ENCODE measurements at regions not wholly inside any gene's neighbourhood (a gene's known extent, or its start where the extent isn't known, plus 50 kb on each side); places are given as distances from the start of the nearest gene placed in this dataset.
"Not testable (repeated sequence)": the region's sequence is repeated elsewhere in the genome, so short reads cannot be mapped to it uniquely, and the experiment has no call there.

DNA sequence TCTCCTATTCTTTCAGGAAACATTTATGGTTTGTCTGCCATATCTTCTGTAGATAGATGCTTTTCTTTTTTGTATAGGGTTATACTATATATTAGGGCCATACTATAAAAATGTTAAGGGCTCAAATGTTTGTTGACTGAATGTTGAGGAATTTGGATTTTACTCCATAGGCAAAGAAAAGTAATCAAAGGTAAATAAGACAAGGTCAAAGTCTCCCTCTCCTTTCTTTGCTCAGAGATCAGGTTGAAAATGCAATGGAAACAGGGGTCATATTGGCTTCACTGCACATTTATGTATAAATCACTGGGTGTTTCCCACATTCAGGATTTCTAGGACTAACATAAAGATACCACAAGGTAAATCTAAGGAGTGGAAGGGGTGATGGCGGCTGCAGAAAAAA lies 291.4 kb upstream of the FZD8 start:
- DNase-seq (ENCODE audit: low spot score), result no peak

DNA sequence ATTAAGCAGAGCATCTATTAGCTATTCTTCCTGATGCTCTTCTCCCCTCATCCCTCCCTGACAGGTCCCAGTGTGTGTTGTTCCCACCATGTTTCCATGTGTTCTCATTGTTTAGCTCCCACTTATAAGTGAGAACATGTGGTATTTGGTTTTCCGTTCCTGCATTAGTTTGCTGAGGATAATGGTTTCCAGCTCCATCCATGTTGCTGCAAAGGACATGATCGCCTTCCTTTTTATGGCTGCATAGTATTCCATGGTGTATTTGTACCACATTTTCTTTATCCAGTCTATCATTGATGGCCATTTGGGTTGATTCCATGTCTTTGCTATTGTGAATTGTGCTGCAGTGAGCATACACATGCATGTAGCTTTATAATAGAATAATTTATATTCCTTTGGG lies 287.9 kb upstream of the FZD8 start:
- not testable (repeated sequence) for DNase-seq (ENCODE audit: low spot score)

DNA sequence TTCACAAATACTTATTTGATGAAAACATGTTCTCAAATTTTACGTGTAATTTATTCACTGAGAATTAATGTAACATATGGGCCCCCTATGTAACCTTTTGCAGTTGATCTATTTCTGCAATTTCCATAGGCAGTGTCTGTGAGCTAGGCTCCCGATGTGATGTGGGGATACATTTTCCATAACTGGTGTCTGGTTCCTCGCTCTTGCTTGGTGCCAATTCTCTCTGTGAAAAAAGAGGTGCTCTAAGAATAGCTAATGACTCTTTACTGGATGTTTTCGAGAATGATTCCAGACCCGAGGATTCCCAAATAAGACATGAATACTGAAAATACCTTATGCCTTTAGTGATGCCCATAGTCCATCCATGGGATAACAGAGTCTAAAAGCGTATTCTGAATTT lies 286.7 kb upstream of the FZD8 start:
- no peak for DNase-seq (ENCODE audit: low spot score)

DNA sequence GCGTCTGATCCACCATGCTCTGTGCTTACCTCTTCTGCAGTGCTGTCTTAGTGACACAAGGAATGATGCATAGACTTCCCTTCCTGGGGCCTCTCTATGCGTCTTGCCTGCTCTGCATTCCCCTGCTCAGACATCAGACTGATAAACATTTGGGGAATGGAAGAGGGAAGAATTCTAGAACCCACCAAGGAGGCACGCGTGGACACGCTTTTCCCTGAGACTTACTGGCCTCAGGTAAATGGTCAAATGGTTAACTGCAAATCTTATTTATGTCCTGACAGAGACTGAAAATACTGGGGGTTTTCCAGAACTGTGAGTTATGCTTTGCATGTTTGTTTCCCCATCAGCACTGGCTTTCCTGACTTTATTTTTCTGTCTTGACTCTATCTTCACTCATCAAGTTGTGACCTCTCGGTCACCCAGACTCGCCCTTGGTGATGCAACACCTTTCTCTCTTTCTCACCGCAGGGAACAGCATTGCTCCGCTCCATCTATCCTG lies 285.9 kb upstream of the FZD8 start:
- no peak for DNase-seq (ENCODE audit: low spot score)

DNA sequence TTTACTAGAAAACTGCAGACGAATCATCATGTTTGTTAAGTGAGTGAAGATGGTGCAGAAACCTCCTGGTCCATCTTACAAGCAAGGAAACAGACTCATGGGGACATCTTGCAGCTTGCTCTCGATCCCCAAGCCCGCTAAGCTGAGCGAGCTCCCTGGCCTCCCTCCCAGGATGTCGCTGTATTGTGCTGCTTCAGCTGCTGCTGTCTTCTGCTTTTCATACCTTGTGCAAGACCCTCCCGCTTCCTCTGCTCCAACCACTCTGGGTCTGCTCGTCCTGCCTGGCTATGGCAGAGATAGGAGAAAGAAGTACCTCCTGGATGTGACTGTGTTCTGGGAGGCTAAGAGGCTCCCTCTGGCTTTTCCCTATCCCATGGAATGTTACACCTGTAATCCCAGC lies 285.2 kb upstream of the FZD8 start:
- DNase-seq (ENCODE audit: low spot score), result no peak

DNA sequence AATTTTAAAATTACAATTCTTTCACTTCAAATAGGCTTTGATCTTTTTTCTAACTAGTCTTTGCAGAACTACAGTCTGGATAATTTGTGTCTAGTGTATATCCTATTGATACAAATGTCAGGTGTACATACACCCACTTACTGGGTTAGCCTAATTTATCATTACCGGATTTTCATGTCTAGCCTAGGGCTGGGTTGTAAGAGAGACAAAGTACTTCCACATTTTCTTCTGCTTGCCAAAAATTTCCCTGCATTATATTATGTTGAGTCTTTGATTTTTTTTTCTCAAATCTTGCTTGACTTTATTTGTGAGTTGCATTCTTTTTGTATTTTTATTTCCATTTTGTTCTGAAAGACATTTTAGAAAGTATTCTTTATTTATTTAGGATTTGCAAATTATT lies 284.8 kb upstream of the FZD8 start:
- DNase-seq (ENCODE audit: low spot score), result no peak

DNA sequence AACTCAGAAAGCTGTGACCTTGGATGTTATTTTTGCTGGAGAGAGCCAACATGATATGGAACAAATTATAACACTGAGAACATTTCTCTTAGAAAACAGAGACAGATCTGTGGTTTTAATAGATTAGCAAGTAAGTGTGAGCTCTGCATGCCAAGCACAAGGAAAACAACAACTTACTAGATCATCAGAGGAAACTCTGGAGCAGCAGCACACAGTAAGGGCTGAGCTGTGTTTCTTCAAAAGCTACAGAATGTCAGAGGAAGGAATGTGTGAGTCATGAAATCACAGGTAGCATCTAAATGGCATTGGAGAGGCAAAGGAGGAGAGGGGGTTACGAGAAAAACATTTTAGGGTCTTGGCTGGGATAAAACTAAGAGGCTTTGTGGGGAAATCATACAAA lies 283.4 kb upstream of the FZD8 start:
- DNase-seq (ENCODE audit: low spot score), result no peak

DNA sequence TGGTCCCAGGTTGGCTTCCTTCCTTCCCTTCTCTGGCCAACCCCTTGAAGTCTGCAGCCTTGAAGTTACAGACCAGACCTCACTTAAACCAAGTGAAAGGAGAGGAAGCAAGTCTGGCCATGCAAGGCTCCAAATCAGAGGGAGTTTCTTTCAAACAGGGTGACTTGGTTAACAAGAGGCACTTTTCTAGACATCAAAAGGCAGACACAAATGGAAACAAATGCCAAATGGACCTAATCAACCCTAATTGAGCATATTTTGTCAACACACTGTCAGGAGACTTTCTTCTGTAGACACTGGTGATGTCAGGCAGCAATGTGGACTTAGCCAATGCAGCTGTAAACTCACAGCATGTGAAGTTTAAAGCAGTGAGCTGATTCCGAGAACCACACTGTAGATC lies 282.7 kb upstream of the FZD8 start:
- no peak for DNase-seq (ENCODE audit: low spot score)

DNA sequence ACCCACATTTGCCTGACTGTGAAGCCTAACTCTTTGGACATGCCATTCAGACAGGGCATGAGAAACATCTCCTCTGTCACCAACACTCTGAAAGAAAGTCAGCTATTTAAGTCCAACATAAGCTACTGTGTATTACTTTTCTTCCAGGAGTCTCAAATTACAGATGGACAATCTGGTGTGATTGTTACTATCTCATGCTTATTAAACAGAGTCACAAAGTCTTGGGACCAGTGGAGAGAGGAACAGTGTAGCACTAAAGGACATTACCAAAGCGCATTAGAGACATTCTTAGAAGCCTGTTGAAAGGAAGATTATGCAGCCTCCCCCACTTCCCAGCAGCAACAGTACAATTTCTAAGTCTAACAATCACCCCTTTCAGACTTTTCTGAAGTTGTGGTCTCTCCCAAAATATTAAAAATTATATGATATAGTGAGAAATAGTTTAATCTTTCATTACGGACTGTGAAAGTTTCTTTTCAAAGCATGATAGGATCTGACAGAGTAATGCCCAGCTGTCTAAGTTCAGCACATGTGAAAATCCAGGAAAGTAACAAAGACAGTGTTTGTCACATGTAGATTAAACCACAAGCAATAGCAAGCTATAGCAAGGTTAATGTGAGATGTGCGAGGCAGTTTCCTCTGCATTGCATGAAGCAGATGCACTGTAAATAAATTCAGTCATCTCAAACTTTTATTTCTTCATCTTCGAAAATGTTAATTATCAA lies 280.9 kb upstream of the FZD8 start:
- no peak for DNase-seq (ENCODE audit: low spot score)

DNA sequence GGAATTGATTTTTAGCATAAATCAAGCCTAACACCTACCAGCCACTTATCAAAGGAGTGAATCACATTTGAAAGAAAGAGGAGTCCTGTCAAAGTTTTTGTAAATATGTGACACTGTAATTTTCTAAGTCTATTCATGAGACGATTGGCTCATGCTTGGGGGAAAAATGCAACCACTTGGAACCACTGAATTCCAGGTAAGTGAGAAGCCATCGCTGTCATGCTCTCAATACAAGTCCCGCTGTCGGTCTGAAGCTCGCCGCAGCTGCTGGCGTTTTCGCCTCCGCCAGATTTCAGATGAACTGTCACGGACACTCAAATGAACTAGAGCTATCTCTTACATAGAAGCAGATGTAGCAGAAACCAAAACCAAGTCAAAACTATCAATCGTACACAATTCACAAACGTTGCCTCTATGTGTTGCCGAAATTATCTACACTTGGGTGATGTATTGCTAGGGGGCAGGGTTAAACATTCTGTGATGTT lies 279.8 kb upstream of the FZD8 start:
- DNase-seq (ENCODE audit: low spot score), result no peak

DNA sequence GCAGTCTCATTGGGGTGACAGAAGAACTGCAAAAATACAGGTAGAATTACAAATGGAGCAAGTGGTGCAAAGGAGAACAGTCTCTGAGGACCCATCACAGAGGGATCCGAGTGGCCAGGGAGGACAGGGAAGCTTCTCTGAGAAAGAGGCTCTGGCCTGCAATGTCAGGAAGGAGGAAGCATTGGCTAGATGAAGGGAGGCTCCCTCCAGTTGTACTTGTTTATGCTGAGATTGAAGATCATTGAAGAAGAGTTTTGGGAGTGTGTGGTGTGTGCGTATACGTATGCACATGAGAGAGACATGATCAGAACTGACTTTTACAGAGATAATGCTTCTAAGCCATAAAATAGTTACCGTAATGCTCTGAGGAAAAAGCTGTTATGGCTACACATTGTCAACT lies 274.7 kb upstream of the FZD8 start:
- DNase-seq (ENCODE audit: low spot score), result no peak

DNA sequence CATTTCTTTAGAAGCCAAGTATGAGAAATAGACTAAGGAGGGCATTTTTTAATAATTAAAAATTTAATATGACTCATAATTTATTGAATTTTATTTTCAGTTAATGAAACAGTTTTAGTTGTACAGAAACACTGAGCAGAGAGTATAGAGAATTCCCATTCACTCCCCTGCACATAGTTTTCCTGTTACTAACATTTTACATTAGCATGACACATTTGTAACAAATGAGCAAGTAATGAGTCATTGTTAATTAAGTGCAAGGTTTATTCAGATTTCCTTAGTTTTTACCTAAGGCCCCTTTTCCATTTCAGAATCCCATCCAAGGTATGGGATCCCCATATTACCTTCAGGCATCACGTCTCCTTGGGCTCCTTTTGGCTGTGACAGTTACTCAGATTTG lies 271.5 kb upstream of the FZD8 start:
- no peak for DNase-seq (ENCODE audit: low spot score)

DNA sequence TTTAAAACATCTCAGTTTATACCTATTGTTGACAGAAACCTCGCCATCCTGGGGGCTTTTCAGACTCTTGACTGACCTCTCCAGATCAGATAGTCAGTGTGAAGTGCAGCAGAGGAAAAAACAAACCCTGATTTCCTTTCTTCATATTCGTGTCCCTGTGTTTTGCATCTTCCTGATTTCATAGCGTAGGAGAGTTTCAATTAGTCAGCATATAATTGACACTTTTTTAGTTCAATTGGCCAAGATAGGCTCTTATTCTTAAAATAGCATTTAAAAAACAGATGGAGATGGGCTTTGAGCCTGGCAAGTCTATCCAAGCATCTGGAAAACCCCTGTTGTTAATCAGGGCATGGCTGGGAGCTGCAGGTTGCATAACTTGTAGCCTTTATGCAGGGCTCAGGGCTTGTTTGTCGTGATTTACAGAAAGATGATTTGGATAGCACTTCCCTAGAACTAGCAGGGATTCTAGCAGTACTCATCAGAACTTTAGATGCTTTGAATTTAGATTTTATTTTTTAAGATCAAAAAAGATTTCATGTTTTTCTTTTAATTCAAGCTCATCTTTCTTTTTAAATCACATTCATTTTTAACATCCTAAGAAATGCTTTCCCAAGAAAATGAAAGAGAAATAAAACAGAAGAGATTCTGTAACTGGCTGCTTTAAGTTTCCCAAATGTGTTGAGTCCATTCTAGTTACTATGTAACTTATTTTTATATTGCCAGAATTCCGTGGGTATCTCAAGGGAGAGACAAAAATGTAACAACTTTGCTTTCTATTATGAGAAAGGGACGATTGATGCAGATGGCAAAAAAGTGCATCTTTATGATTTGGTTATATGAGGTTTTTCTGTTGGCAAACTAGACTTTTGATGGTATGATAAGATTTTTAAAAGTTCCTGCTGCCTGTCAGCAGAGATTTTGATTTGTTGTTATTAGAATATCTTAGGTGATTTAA lies 270.8 kb upstream of the FZD8 start:
- DNase-seq (ENCODE audit: low spot score), result no peak

DNA sequence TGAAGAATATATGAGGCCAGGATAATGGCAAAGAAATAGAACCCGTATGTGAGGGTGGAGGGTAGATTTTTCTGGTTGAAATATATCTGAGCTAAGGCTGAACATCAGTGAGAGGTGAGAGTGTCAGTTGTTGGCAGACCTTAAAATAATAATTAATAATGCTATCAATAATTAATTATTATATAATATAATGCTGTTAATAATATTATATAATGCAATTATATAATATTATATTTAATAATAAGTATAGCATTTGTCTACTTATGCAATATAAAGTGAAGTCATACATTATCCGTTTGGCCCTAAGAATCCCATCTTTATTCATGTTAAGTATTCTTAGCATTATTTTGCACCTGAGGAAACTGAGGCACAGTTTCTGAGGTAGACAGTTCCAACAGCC lies 269.9 kb upstream of the FZD8 start:
- DNase-seq (ENCODE audit: low spot score), result no peak

DNA sequence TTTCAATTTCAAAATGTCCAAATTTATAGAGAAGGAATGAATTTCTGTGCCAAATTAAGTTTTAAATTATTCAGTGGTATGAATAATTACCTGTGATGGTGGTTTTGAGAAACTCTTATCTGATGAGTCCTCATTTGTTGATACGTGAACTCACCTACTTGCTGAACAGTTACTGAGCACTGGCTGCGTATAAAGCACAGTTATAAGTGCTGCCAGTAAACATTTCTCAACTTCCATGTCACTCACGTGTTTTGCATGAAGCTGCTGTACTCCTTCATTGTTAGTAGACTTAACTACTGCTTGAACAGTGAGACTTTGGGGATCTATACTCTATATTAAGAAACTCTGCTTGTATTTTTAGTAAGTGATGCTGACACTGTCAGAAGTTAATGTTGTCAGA lies 269.1 kb upstream of the FZD8 start:
- no peak for DNase-seq (ENCODE audit: low spot score)

DNA sequence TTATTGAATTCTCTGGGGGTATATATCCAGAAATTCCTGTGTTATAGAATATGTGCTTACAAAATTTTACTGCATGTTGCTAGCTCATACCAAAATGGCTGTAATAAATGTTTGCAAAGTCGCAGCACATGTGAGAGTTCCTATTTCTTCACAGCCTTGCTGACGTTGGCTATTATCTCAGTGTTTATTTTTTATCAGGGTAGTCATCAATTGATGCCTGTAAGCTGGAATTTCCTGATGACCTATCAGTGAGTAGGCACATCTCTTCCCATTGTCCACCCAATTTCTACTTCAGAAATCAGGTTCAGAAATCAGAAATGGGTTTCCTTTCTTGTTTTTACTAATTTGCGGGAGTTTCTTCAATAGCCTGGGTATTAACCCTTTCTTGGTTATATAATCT lies 268.1 kb upstream of the FZD8 start:
- no peak for DNase-seq (ENCODE audit: low spot score)

DNA sequence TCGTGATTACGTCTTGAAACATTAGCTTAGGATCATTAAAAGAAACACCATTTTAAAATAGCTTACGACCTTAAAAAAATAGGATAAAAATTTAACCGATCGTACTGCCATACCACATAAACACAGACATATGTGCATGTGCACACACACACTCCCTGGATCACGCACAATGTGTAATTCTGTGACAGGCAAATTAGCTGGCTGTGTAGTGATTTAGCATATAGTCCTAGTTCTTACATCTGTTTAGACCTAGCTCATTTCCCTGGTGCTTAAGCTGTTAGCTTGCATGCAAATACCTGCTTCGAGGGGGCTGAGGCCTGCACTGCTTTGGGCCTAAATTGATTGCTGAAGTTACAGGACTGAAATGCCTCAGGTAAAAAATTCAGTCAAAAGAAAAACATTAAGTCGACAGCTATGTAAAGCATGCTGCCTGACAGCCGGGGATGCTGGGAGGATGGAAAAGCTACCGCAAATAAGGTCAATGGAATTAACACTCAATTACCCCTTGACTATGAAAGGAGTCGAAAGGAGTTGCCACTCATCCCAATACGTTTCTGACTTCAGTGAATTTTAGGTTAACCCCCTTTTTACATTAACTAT lies 267.1 kb upstream of the FZD8 start:
- DNase-seq (ENCODE audit: low spot score), result no peak

DNA sequence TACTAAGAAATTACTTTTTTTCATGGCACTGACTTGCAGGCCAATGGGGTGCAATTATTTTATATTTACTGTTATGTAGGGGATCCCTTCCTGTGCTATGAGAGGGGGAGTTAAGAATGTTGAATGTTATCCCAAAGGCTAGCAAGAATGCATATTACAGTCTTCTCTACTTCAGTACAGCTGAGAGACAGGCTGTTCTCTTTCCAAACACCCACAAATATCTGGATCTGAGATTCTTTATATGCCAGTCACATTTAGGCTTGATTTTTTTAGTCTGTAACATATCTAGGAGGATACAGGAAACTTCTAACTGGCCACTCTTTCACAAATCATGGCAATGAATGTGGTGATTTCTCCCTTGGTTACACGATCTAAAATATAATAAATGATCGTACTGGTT lies 266.4 kb upstream of the FZD8 start:
- DNase-seq (ENCODE audit: low spot score), result no peak

DNA sequence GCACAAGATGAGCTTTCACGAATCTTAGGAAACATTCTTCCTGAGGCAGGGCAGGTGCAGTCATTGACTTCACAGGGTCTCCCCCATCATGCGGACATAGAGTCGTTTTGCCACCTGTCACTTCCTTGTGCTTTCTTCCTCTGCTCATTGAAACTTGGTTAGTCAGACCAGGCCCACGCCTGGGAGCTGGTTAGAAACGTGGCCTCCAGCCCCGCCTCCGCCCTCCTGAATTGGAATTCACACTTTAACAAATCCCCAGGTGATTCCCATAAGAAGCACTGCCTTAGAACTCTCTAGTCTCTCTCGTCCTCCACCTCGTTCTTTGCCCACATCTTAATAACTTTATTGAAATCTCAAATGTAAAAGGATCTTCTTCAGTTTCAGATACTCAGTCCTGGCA lies 265.5 kb upstream of the FZD8 start:
- no peak for DNase-seq (ENCODE audit: low spot score)

DNA sequence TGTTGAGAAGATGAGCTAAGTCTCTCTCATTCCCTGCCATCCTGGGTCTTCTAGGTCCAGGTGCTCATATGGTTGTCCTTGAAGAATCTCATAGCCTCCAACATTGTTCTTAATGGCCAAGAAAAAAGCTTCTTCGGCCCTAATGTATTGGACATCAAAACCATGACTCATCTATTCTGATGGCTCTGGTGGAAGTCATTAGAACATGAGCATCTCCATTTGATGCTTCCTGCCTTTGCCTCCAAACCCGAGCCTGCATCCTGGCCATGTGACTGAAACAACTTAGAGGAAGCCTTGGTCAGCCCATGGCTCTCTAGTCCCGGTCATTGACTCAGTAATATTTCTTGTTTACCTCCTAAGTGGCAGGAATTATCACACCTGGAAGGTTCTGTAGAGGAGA lies 264.1 kb upstream of the FZD8 start:
- DNase-seq (ENCODE audit: low spot score), result no peak

DNA sequence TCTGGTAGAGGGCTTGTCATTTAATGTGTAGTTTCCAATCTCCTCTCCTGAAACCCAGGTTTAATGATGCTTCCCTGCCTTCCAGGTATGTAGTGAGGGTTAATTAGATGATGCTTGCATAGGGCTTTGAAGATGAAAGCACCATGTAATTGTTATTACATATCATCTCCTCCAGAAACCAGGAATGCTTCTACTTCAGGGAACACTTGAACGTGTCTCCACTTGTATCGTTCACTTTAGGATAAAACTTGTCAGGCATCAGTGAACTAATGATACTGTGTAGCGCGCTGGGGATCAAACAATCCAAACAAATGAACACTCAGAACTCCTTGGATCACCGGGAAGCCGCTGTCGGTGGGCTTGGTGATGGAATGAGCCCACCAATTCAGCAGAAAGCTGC lies 260.9 kb upstream of the FZD8 start:
- no peak for DNase-seq (ENCODE audit: low spot score)

DNA sequence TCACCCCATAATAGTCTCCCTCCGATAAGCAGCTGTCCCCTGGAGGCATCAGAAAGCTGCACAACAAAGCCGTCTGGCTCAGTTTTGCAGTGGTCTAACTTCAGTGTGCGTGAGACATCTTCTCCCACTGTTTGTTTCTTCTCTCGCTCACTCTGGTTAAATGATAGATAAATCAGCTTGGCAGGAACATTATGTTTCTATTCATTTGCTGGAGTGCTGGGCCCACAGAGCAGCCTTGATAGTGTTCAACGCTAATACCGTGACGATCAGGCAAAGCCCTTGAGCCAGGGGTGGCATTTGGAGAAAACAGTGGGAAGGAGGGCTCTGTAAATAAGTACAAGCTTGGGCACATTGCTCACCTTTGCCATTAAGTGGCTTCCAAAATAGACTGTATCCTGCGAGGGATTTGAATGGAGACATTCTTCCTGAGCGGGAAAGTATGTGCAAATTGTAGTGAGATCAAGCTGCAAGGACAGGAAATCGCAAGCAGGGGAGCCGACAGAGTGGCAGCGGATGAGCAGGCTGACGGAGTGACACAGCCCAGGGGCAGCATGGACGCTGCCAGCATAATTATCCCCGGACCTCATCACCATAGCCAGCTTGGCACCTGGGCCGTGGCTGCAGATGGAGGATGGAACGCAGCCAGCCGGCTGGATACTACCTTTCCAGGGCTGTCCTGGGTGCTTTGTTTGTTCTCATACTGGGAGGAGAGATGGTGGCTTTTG lies 256.8 kb upstream of the FZD8 start:
- DNase-seq (ENCODE audit: low spot score), result no peak

Data from LoVo (cell line).